Erythroblast (primary cell): ENCODE measurements at regions not wholly inside any gene's neighbourhood (a gene's known extent, or its start where the extent isn't known, plus 50 kb on each side); places are given as distances from the start of the nearest gene placed in this dataset.

Experiments
- GATA1 ChIP-seq: IDR thresholded peaks from 2 replicates; pipeline ENCODE4 v1.6.1; 2011; ENCODE audit warnings: low read depth, mild to moderate bottlenecking, control low read depth, low read length, moderate library complexity
- POLR2A ChIP-seq: IDR thresholded peaks from 2 replicates; pipeline ENCODE4 v1.6.1; 2011; ENCODE audit warnings: mild to moderate bottlenecking, low read length

GRCh38 chr10:25105262-25105661 is 69.5 kb upstream of the GPR158 start:
- TF ChIP-seq POLR2A: no peak
- TF ChIP-seq GATA1: no peak
